Stimulated activated CD4-positive, alpha-beta T cell treated with anti-CD3 and anti-CD28 coated beads, Interleukin-1b, Interleukin-23, amount 100 ng/mL, for 4 hours (primary cell): ENCODE measurements at regions not wholly inside any gene's neighbourhood (a gene's known extent, or its start where the extent isn't known, plus 50 kb on each side); places are given as distances from the start of the nearest gene placed in this dataset.
"Not testable (repeated sequence)": the region's sequence is repeated elsewhere in the genome, so short reads cannot be mapped to it uniquely, and the experiment has no call there.

Experiments
- DNase-seq, 2 donors: peaks; one replicate each; pipeline ENCODE4 v3.0.0-alpha.2; 2020; ENCODE audit warnings: low read depth in 2 of 2

DNA sequence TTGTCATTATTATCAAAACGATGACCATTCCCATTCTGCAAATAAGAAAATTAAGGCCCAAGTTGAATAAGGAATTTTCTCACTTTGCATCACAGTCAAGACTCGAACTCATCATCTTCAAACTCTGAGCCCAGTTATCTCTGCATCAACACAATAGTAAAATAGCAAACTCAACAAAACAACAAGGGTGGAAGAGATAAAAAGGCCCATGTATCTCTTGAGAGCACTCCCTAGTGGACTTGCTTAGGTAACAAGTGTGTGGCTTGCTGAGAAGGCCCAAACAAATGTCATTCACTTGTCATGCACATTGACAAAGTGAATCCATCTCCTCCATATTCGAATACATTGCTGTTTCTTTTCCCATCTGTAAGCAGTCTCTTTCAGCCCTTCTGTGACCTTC is 412.0 kb upstream of the MAF start:
- DNase-seq = no peak

DNA sequence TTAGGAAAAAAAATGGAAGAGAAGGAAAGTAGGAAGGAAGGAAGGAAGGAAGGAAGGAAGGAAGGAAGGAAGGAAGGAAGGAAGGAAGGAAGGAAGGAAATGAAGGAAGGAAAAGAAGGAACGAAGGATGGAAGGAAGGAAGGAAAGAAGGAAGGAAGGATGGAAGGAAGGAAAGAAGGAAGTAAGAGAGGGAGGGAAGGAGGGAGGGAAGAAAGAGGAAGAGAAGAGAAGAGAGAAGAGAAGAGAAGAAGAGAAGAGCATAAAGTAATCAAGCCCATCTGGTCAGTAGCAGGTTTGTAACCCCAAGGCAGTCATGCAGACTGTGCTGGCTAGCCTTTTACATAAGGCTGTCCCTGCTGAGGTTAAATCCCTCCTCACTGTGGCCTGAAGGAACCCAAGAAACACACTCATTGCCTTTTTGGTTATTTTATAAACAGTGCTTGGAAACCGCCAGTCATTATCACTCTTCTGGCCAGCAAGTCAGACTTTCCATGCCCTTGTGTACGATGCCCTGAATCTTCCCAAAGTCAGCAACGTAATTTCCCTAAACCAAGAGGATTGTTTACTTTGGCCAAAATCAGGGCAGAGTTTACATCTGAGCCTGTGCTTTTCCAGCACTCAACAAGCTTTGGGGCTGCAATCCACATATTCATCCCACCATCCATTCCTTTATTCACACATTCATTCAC is 409.6 kb upstream of the MAF start:
- no peak for DNase-seq

GRCh38 chr16:80008857-80009256 is 408.3 kb upstream of the MAF start:
- DNase-seq = no peak

DNA sequence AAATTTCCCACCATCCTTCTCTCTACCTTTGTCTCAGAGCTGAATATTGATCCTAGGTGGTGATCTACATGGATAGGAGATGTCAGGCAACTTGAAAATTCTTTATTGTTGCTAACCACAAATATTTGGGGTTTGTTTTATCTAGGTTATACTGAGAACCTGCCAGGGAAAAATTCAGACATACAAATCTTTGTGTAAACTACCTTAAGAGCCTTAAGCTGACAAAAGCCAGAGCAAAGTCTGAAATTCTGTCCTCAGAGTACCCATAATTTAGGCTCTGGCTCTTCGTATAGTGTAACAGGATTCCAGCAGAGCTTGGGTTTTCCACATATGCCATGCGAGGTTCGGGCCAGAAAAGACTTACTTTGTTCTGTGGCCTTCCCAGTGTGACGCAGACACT is 406.7 kb upstream of the MAF start:
- DNase-seq = no peak

- no peak for DNase-seq
Observed at GRCh38 chr16:80006241-80007215, 406.0 kb upstream of the MAF start.

- DNase-seq = no peak
Observed at GRCh38 chr16:80004113-80004512, 403.6 kb upstream of the MAF start.

DNA sequence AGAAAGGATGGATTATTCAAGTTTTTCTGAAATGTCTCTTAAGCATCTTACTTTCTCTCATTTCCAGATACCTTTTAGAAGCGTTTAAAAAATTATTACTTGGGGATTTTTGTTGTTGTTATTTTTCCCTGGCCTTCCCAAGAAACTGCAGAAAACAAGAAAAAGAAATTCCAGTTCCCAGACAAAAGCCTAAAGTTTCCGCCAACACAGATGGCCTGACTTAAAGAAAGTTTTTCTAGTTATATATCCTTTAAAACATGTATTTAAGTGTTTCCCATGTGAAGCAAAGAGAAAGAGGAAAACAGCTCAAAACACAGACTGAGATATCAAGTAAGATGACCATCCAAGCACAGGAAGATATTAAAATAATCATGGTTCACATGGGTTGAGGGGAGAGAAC is 401.7 kb upstream of the MAF start:
- no peak for DNase-seq

DNA sequence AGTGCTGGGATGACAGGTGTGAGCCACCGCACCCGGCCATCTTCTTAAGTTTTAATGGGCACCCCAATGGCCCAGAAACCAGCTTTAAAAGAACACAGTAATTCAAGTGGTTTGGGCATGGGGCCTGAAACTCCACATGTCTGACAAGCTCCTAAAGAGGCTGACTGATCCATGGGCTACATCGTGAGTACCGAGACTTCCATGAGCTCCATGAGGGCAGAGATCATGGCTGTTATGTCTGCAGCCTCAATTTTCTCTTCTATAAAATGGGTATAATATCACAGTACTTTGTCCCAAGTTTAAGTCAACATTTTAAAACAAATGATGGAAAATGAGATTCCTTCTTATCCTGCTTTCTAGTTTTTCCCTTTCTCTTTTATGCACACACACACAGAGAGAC is 397.6 kb upstream of the MAF start:
- DNase-seq = no peak

GRCh38 chr16:79997257-79997656 is 396.7 kb upstream of the MAF start:
- DNase-seq = no peak

GRCh38 chr16:79996321-79996720 is 395.8 kb upstream of the MAF start:
- DNase-seq = no peak

- DNase-seq = no peak
Observed at GRCh38 chr16:79995315-79995714, 394.8 kb upstream of the MAF start.

DNA sequence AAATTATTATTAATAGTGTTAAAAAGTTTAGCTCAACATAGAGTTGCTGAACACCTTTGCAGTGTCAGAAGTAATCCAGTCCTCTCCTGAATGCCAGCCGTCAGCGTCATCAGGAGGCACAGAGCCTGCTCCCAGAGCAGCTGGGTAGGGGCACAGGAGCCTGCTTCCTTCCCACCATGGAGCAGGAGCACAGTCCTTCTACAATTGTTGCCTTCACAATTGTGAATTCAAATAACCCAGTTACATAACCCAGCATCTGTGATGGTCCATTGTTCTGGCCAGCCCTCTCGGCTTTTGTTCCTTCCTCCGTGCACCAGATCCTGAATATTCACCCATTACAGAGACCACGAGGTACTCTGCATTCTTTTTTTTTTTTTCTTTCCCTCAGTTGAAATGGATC is 393.9 kb upstream of the MAF start:
- no peak for DNase-seq

- DNase-seq = no peak
Observed at GRCh38 chr16:79993629-79994209, 393.2 kb upstream of the MAF start.

DNA sequence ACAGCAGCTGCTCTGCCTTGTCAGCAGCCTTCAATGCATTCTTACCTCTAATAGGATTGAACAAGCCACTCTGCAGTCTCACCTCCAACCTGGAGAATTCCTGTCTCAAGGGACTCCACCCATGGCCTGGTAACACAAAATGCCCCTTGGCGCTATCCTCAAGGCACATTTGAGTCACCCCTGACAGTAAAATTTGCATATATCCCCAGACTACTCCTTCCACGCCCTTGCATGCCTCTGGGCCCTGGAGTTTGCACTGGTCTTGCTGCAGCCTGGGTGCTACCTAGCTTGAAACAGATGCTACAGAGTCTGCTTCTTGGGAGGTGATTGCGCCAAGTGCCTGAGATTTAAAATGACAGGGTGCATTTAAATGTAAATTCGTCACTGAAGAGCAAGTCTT is 391.4 kb upstream of the MAF start:
- DNase-seq = no peak

DNA sequence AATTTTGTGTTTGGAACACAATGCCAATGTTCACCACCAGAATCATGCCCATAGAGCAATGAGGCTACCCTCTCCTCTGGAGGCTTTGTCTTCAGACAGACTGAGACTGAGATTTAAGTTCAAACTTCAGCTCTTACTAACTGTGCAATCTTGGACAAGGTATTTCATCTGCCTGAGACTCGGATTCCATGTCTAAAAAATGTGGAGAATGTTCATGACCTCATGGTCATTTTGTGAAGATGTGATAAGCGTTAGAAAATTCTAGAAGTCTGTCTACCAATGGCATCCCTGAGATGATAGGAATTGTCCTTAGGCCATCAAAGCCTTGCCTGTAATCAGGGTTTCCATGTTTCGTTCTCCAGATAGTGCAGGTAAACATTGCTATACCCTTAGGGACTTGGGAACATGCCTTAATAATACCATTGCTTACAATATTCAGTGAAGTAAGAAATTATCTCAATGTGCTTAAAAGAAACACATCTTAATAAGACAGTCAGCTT is 388.2 kb upstream of the MAF start:
- DNase-seq = no peak

GRCh38 chr16:79988089-79988488 is 387.6 kb upstream of the MAF start:
- no peak for DNase-seq

- no peak for DNase-seq
Observed at GRCh38 chr16:79986352-79986751, 385.8 kb upstream of the MAF start.

DNA sequence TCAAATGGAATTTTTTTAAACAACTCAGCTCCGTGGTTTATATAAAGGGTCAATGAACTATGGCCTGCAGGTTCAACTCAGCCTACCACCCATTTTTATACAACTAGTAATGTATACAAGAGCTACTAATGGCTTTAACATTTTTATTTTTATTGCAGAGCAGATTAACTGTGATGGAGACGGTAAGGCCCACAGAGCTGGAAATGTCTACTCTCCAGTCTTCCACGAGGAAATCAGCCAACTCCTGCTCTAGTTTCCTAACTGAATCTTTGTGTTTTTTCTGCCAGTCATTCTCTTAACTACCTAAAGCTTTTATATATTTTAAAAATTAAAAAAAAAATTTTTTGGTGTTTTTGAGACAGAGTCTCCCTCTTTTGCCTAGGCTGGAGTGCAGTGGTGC is 385.1 kb upstream of the MAF start:
- DNase-seq = no peak

DNA sequence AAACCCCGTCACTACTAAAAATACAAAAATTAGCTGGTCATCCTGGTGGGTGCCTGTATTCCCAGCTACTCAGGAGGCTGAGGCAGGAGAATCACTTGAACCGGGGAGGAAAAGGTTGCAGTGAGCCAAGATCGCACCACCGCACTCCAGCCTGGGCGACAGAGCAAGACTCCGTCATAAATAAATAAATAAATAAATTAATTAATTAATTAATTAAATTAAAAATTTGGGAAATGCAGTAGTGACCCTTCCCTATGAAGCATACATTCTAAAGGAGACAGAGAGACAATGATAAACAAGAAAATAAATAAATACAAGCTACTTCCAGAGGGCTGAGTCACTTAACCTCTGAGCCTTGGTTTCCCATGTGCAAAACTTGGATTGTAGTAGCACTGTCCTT is 383.6 kb upstream of the MAF start:
- DNase-seq = not testable (repeated sequence)

DNA sequence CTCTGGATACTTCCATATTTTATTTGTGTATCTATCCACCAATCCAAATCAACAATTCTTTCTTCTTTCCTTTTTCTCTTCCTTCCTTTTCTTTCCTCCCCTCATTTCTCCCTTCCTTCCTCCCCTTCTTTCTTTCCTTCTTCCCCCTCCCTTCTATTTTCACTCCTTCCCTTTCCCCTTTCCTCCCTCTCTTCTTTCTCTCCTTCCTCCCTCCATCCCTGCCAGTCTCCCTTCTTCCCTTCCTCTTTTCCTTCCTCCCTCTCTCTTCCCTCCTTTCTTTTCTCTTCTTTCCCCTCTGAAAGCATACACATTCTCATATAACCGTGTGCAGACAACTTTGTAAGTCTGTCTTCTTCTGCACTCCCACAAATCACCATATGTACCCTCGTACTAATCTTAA is 382.3 kb upstream of the MAF start:
- no peak for DNase-seq

DNA sequence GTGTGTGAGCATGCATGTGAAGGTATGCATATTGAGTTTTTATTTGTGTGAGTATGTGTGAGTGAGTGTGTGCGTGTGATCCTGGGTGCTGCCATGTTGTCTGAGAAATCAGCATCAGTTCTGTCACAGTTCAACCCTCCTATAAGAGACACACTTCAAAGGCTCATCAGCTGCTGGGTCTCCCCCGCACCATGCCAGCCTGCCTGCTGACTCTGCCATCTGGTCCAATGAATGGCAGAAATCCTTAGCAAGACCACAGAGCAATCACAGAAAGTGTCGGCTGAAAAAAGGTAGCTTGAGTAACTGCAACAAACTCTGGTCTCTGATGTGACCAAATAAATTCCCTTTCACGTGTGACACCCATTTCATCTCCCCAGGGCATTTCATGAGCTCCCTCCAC is 381.8 kb upstream of the MAF start:
- DNase-seq = no peak

DNA sequence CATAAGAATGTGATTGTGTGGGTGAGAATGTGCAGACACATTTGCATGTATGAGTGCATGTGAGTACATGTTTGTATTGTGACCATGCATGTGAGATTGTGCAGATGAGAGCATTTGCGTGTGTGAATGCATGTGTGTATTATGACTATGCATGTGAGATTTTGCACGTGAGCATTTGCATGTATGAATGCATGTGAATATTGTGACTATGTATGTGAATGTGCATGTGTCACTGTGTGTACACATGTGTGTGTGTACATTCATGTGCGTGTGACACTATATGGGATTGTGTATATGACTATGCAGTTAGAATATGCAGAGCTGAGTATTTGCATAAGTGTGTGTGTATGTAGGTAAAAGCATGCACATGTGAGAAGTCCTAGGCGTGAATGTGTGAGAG is 381.3 kb upstream of the MAF start:
- no peak for DNase-seq
